GM12872 (cell line): ENCODE measurements at regions not wholly inside any gene's neighbourhood (a gene's known extent, or its start where the extent isn't known, plus 50 kb on each side); places are given as distances from the start of the nearest gene placed in this dataset.

Experiments
- TF ChIP-seq, protein P1 (sequence below): IDR thresholded peaks from 3 replicates; pipeline ENCODE4 v1.5.1; 2011; ENCODE audit warnings: low read depth, mild to moderate bottlenecking, low read length, moderate library complexity; ENCODE audit not compliant: insufficient read depth

DNA sequence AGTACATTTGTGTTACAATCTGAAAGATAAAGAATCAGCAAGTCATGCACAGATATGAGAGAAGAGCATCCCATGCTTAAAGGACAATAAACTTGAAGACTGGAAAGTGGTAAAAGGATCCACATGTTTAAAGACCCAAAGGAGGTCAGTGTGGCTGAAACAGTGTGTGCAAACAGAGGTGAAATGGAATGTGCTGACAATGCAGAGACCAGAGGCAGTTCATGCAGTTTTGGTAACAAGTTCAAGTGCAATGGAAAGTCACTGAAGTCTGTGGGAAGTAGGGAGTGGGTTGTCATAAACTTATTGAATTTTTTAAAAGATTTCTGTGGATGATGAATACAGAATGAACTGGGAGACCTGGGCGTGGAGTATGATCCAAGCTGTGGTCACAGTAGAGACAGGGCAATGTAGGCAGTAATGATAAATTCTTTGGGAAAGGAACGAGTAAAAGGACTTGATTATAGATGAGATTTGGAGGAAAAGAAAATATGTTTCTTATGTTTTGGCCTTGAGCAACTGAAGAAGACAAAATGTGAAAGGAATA, 408.0 kb downstream of the HGF start:
- TF ChIP-seq, protein P1, sequence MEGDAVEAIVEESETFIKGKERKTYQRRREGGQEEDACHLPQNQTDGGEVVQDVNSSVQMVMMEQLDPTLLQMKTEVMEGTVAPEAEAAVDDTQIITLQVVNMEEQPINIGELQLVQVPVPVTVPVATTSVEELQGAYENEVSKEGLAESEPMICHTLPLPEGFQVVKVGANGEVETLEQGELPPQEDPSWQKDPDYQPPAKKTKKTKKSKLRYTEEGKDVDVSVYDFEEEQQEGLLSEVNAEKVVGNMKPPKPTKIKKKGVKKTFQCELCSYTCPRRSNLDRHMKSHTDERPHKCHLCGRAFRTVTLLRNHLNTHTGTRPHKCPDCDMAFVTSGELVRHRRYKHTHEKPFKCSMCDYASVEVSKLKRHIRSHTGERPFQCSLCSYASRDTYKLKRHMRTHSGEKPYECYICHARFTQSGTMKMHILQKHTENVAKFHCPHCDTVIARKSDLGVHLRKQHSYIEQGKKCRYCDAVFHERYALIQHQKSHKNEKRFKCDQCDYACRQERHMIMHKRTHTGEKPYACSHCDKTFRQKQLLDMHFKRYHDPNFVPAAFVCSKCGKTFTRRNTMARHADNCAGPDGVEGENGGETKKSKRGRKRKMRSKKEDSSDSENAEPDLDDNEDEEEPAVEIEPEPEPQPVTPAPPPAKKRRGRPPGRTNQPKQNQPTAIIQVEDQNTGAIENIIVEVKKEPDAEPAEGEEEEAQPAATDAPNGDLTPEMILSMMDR, result no peak

DNA sequence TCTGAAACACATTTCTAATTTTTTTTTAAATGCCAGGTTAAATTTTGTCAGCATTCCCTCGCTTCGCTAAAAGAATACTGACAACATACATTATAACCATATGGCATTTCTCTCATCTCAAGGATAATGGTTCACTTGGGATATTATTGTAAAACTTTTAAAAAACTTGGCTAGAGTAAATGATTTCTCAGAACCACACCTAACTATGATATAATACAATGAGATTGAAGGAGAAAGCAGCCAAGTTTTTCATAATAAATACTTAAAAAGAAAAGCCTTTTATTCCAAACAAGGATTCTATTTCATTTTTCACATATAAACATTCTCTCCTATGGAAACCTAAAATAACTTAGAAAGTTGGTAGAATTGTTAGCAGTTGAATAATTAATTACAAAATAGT, 413.9 kb downstream of the HGF start:
- TF ChIP-seq, protein P1, result no peak

DNA sequence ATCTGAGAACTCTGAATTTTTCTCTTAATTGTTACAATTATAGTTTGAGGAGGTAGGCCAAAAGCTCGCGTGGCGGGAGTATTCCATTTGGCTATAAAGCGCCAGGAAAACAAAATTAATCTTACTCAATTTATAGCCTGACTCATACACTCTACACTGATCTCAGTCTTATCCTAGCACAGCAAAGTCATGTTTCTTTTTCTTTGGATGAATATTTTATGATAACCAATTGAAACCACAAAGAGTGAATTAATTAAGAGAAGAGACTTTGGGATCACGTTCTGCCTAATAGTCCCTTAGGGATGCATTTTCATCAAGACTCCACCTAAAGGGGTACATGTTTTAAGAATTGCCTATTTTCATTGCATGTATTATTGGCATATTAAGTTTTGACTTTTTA, 420.8 kb downstream of the HGF start:
- TF ChIP-seq, protein P1, result no peak

DNA sequence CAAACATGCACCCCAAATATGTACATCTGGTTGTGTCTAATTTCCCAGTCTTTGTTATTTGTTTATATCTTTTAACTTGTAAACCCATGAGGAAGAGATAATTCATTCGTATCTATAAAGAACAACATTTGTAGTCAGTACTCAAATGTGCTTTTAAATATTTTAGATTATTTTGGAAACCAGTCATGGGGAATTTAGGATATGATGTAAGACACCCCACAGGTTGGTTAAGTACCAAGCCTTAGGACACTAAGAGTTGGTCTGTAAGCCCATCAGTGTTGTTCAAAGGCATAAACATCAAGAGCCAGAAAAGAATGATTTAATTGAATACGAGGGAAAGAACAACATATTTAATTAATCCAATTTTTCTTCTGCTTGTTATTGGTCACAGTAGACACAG, 421.1 kb upstream of the SEMA3C start:
- TF ChIP-seq, protein P1, result no peak

DNA sequence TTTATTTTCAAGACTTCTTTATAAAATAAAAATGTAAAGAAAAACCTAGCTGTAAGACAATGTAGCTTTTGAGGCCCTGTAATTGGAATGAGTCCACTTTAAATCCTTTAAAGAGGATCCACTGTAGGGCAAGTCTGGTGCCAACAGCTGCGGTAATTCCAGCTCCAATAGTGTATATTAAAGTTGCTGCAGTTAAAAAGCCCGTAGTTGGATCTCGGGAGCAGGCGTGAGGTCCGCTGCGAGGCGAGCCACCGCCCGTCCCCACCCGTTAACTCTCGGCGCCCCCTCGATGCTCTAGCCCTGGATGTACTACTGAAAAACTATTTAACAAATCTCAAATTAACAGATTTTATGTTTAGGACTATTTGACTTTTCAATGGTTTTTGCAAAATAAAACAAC, 414.7 kb upstream of the SEMA3C start:
- TF ChIP-seq, protein P1, result no peak

DNA sequence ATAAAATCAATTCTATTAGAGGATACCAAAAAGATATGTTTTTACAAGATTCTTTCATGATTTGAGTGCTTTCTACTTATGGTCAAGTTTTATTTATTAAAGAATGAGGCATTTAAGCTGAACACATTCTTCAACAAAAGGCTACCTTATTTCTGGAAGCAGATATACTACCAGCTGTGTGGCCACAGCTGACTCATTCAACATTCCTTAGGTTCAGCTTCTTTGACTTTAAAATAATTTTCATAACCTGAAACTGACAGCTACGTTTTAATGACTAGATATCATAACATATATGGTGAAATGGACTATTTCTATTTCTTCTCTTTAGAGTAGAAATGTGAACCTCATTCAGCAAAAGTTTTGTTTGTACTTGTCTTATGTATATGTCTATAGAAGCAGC, 414.2 kb upstream of the SEMA3C start:
- TF ChIP-seq, protein P1, result no peak

DNA sequence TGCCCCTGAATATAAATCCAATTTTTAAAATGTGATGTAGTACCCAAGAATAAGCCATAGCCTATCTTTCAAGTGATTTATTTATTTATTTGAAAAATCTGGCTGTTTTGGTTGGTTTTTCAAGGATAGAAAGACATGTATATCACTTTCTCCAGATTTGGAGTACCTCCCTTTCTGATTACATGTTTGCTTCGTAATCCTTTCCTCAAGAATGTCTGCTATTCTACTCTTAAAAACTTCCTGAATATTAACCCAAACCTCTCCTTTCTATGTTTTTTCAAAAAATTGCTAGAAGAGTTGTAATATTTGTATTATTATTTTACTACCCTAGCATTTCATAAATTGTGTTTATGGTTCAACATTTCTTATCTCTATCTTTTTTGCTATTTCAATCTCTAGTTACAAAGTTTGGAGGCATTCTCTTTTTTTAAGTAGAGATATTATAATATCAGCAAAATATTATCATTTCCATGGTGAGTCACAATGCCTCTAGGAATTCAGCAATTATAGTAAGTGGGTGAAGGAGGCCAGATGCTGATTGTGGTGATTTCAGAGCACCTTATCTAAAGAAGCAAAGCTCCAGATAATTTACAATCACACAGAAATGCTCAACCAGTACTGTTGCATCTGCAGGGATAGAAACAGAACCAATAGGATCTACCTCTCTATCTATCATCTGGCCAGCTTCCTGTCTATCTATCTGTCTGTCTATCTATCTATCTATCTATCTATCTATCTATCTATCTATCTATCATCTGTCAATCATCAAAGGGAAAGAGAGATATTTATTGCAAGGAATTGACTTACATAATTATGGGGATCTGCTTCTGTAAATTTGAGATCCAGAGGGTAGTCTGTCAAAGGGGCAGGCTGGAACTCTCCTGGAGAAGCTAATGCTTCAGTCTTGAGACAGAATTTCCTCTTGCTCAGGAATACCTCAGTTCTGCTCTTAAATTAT, 412.5 kb upstream of the SEMA3C start:
- TF ChIP-seq, protein P1, result no peak
